Body of pancreas (tissue), 4 donors: ENCODE measurements at regions not wholly inside any gene's neighbourhood (a gene's known extent, or its start where the extent isn't known, plus 50 kb on each side); places are given as distances from the start of the nearest gene placed in this dataset.

ENCODE experiments used
- POLR2A ChIP-seq, 3 donors: fragments of 450-650 bp; IDR thresholded peaks; one replicate each; pipeline ENCODE4 v1.6.1; 2016; ENCODE audit warnings: antibody characterized with exemption in 3 of 3, mild to moderate bottlenecking in 2 of 3
- TF ChIP-seq, protein P1 (sequence below), 7 experiments: fragments of 450-650 bp in 4 of 7; fragments of 200-600 bp in 3 of 7; sonication (generic) in 3 of 7; IDR thresholded peaks; one replicate each; pipeline ENCODE4 v1.5.1; 2016 to 2019; ENCODE audit warnings: antibody characterized with exemption in 7 of 7

DNA sequence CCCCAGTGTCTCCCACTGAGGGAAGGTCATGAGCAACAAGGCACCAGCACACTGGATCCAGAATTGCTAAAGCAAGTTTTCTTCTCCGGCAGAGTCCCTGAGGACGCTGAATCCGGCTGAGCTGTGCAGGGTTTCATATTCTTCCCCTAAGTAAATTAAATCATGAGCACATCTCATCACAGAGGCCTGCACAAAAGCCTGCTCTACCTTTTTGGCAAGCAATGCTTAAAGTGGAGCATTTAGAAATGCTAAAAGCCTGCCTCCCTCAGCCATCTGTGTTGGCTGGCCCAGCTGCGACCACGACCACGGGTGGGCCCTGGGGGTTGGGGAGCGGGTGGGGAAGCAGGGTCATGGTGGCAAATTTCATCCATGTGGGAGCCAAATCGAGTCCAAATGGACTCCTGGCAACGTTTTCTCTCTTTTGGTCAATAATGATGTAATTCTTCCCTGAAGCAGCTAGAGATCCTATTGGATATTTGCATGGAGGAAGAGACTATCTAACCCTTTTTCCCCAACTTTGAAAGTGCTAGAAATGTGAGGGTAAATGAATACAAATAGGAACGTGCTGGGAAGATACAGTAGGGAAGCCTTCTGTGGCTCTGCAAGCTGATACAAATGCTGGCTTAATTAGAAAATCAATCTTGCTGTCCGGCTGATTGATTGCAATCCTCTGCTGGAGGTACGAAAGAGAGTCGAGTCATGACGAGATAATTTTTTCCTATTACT, 532.8 kb upstream of the TBL1XR1 start:
- TF ChIP-seq POLR2A (IDR thresholded peaks at IDR 0.05), result no peak
- TF ChIP-seq, protein P1, sequence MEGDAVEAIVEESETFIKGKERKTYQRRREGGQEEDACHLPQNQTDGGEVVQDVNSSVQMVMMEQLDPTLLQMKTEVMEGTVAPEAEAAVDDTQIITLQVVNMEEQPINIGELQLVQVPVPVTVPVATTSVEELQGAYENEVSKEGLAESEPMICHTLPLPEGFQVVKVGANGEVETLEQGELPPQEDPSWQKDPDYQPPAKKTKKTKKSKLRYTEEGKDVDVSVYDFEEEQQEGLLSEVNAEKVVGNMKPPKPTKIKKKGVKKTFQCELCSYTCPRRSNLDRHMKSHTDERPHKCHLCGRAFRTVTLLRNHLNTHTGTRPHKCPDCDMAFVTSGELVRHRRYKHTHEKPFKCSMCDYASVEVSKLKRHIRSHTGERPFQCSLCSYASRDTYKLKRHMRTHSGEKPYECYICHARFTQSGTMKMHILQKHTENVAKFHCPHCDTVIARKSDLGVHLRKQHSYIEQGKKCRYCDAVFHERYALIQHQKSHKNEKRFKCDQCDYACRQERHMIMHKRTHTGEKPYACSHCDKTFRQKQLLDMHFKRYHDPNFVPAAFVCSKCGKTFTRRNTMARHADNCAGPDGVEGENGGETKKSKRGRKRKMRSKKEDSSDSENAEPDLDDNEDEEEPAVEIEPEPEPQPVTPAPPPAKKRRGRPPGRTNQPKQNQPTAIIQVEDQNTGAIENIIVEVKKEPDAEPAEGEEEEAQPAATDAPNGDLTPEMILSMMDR (IDR thresholded peaks at IDR 0.05), result no peak
